PC-3 (cell line): ENCODE measurements at regions not wholly inside any gene's neighbourhood (a gene's known extent, or its start where the extent isn't known, plus 50 kb on each side); places are given as distances from the start of the nearest gene placed in this dataset.

Experiments
- ATAC-seq: fragments of 200-7000 bp; cut with Tn5 transposase; 2 replicates; pipeline ENCODE4 v1.9.1; 2020; ENCODE audit warnings: mild to moderate bottlenecking, moderate library complexity
- BruUV-seq: library from RNA; stranded (reverse); fragments of 400-500 nt; replicated peaks from 2 replicates; lab custom pipeline; 2021; lab: Mats Ljungman, UMichigan
- CTCF ChIA-PET: fragments of 300-600 bp; sonication (Branson Sonifier 250); formaldehyde crosslinking; loops from one replicate; lab custom pipeline; 2022; ENCODE audit warnings: antibody characterized with exemption; lab: Charles Lee
- POLR2A ChIA-PET: fragments of 300-600 bp; sonication (Branson Sonifier 250); formaldehyde crosslinking; loops from one replicate; lab custom pipeline; 2022; ENCODE audit warnings: antibody characterized with exemption; ENCODE audit not compliant: unreplicated experiment; lab: Charles Lee
- DNase-seq: peaks from one replicate; pipeline ENCODE4 v3.0.0-alpha.2; 2015
- H2AFZ ChIP-seq: fragments of 300-600 bp; sonication (generic); 2 replicates; pipeline ENCODE4 v1.6.0; 2016; ENCODE audit warnings: antibody characterized with exemption, low read length
- H3F3A ChIP-seq: fragments of 300-600 bp; sonication (generic); one replicate; pipeline ENCODE4 v1.6.0; 2017; ENCODE audit warnings: antibody characterized with exemption, low read length, control low read depth, mild to moderate bottlenecking; ENCODE audit not compliant: unreplicated experiment
- H3K27ac ChIP-seq: fragments of 300-600 bp; sonication (generic); 2 replicates; pipeline ENCODE4 v1.5.1; 2016; ENCODE audit warnings: mild to moderate bottlenecking, low read length
- H3K27me3 ChIP-seq: fragments of 300-600 bp; sonication (generic); 2 replicates; pipeline ENCODE4 v1.6.1; 2016; ENCODE audit warnings: low read length, mixed read lengths
- H3K36me3 ChIP-seq: fragments of 300-600 bp; sonication (generic); 2 replicates; pipeline ENCODE4 v1.6.1; 2016; ENCODE audit warnings: low read depth, mixed run types, low read length, mixed read lengths
- H3K4me1 ChIP-seq: fragments of 300-600 bp; sonication (generic); 2 replicates; pipeline ENCODE4 v1.5.1; 2016; ENCODE audit warnings: low read length; ENCODE audit not compliant: insufficient read depth
- H3K4me2 ChIP-seq: fragments of 300-600 bp; sonication (generic); 2 replicates; pipeline ENCODE4 v1.6.0; 2016; ENCODE audit warnings: low read length
- H3K4me3 ChIP-seq: fragments of 300-600 bp; sonication (generic); 2 replicates; pipeline ENCODE4 v1.5.1; 2016; ENCODE audit warnings: mild to moderate bottlenecking, low read length, mixed read lengths
- H3K79me2 ChIP-seq: fragments of 300-600 bp; sonication (generic); 2 replicates; pipeline ENCODE4 v1.6.1; 2017; ENCODE audit warnings: low read length, mixed read lengths
- H3K9ac ChIP-seq: fragments of 300-600 bp; sonication (generic); 2 replicates; pipeline ENCODE4 v1.6.0; 2016; ENCODE audit warnings: mild to moderate bottlenecking, low read length
- H3K9me2 ChIP-seq: fragments of 300-600 bp; sonication (generic); replicated peaks from 2 replicates; pipeline ENCODE4 v1.6.1; 2016; ENCODE audit warnings: mixed run types, low read length, mixed read lengths
- H3K9me3 ChIP-seq: fragments of 300-600 bp; sonication (generic); 2 replicates; pipeline ENCODE4 v1.6.1; 2016; ENCODE audit warnings: low read length, mixed read lengths
- H4K20me1 ChIP-seq: fragments of 300-600 bp; sonication (generic); 2 replicates; pipeline ENCODE4 v1.6.1; 2016; ENCODE audit warnings: low read length, mixed read lengths
- CTCF ChIP-seq: fragments of 300-600 bp; sonication (generic); conservative IDR thresholded peaks from 2 replicates; pipeline ENCODE4 v1.5.1; 2017; ENCODE audit warnings: antibody characterized with exemption, low read depth, mild to moderate bottlenecking, low read length
- EZH2 ChIP-seq: fragments of 300-600 bp; sonication (generic); IDR thresholded peaks from one replicate; pipeline ENCODE4 v1.6.1; 2017; ENCODE audit warnings: antibody characterized with exemption, mild to moderate bottlenecking, low read length; ENCODE audit not compliant: unreplicated experiment
- EZH2phosphoT487 ChIP-seq: fragments of 300-600 bp; sonication (generic); IDR thresholded peaks from 2 replicates; pipeline ENCODE4 v1.6.1; 2018; ENCODE audit warnings: mild to moderate bottlenecking, antibody characterized with exemption, low read length, borderline replicate concordance
- intact Hi-C: fragments of 100-400 bp; cut with micrococcal nuclease; formaldehyde crosslinking; loops from 2 replicates; pipeline ENCODE4 v1.9.0; 2023

- H3K4me3 ChIP-seq, result no peak overlapping the region
- H3K4me2 ChIP-seq, result no peak overlapping the region
- H3K79me2 ChIP-seq, result no peaks in the 10 kb centered on the region
- ChIA-PET CTCF (no interaction called here), POLR2A (no interaction called here)
- DNase-seq, result no peak
- H3K36me3 ChIP-seq, result no peaks in the 10 kb centered on the region
- no peak for TF ChIP-seq EZH2phosphoT487
- no peak for TF ChIP-seq EZH2
- no peak for TF ChIP-seq CTCF
- H3K4me1 ChIP-seq, result peaks cover 14% of the 10 kb centered on the region
- ATAC-seq, result no peak
- H3F3A ChIP-seq, result no peaks in the 10 kb centered on the region
- no TSS peak for BruUV-seq
- no peaks in the 10 kb centered on the region for H3K9me3 ChIP-seq
- intact Hi-C loops, result loop anchor here (10.0 kb wide), 1 partner anchor 111 kb away; the partner anchor contains the start of gene CEP78
- H3K9me2 ChIP-seq, result no peaks in the 10 kb centered on the region
- no peaks in the 10 kb centered on the region for H3K27me3 ChIP-seq
- H4K20me1 ChIP-seq, result no peaks in the 10 kb centered on the region
- H2AFZ ChIP-seq, result no peak overlapping the region
- no peak overlapping the region for H3K9ac ChIP-seq
- H3K27ac ChIP-seq, result no peak overlapping the region
Measured at GRCh38 chr9:78123808-78124207, 92.2 kb upstream of the GNAQ start.

- DNase-seq, result peak; percentile 75
- TF ChIP-seq EZH2 (no peak), CTCF (no peak), EZH2phosphoT487 (no peak)
- no peak overlapping the region for H3K27ac ChIP-seq
- H3K9me3 ChIP-seq, result no peaks in the 10 kb centered on the region
- no peaks in the 10 kb centered on the region for H3K9me2 ChIP-seq
- peak; percentile 92 for ATAC-seq
- CTCF ChIA-PET, result interaction anchor here (1.1 kb wide), 1 partner anchor 88 kb away, joined by 3 read pairs; no protein-coding TSS in a partner anchor
- H2AFZ ChIP-seq, result 0 out of 2 replicates have a peak overlapping the region, but pooled peaks have one; percentile 7
- no peak overlapping the region for H3K4me2 ChIP-seq
- H3F3A ChIP-seq, result no peaks in the 10 kb centered on the region
- intact Hi-C loops, result loop anchor here (10.0 kb wide), 1 partner anchor 112 kb away; the partner anchor contains the start of gene CEP78
- peaks cover 16% of the 10 kb centered on the region for H3K4me1 ChIP-seq
- POLR2A ChIA-PET, result no interaction called here
- no peaks in the 10 kb centered on the region for H3K27me3 ChIP-seq
- H3K9ac ChIP-seq, result no peak overlapping the region
- H3K4me3 ChIP-seq, result no peak overlapping the region
- no peaks in the 10 kb centered on the region for H3K36me3 ChIP-seq
- H3K79me2 ChIP-seq, result no peaks in the 10 kb centered on the region
- no peaks in the 10 kb centered on the region for H4K20me1 ChIP-seq
- BruUV-seq, result no TSS peak
Measured at GRCh38 chr9:78122631-78123030, 91.0 kb upstream of the GNAQ start.

GRCh38 chr9:78121488-78121887 is 89.9 kb upstream of the GNAQ start:
- Histone ChIP-seq H3K9me3 (no peaks in the 10 kb centered on the region), H3K4me3 (no peak overlapping the region), H2AFZ (peak overlapping the region; percentile 63), H3K27me3 (no peaks in the 10 kb centered on the region), H4K20me1 (no peaks in the 10 kb centered on the region), H3K4me1 (peaks cover 16% of the 10 kb centered on the region), H3F3A (no peaks in the 10 kb centered on the region), H3K9ac (no peak overlapping the region), H3K9me2 (no peaks in the 10 kb centered on the region), H3K27ac (no peak overlapping the region), H3K36me3 (no peaks in the 10 kb centered on the region), H3K79me2 (no peaks in the 10 kb centered on the region), H3K4me2 (peak overlapping the region; percentile 26; the same call in 1 of the 2 replicates)
- POLR2A ChIA-PET, result no interaction called here
- intact Hi-C loops, result loop anchor here (2.0 to 10.0 kb wide), 2 partner anchors 87 to 113 kb away; partner anchors contain the start of gene CEP78
- CTCF ChIA-PET, result interaction anchor here (1.1 kb wide), 1 partner anchor 87 kb away, joined by 3 read pairs; no protein-coding TSS in a partner anchor
- peak; percentile 63 for TF ChIP-seq CTCF
- no peak for TF ChIP-seq EZH2
- no TSS peak for BruUV-seq
- ATAC-seq (peak; percentile 58; the same call in 1 of the 2 replicates), DNase-seq (peak; percentile 72)
